ENCODE measurements at regions not wholly inside any gene's neighbourhood (a gene's known extent, or its start where the extent isn't known, plus 50 kb on each side); places are given as distances from the start of the nearest gene placed in this dataset.

GRCh38 chr19:34308381-34309367, 54.3 kb downstream of the GARRE1 start:
- H3K4me2 ChIP-seq, result no peak overlapping the region
- H3F3A ChIP-seq (replicated peaks; ENCODE audit: insufficient read depth), result peaks cover 7% of the 10 kb centered on the region
- H2AFZ ChIP-seq (ENCODE audit: low read depth), result no peak overlapping the region
- no peaks in the 10 kb centered on the region for H3K9me3 ChIP-seq
- no peak overlapping the region for H3K4me3 ChIP-seq (ENCODE audit: low read depth in 2 of 2, low read length in 1 of 2)
- ChIA-PET CTCF (no interaction called here), POLR2A (no interaction called here)
- no peak for TF ChIP-seq PBX3 (IDR thresholded peaks at IDR 0.05)
- no peak for TF ChIP-seq FOSL2 (IDR thresholded peaks at IDR 0.05; ENCODE audit: borderline replicate concordance, low read depth)
- TF ChIP-seq GABPA (IDR thresholded peaks at IDR 0.05; ENCODE audit: low read depth), result no peak
- TF ChIP-seq USF1 (IDR thresholded peaks at IDR 0.05; ENCODE audit: borderline replicate concordance, low read depth), result no peak
- no peak for TF ChIP-seq MEF2A (IDR thresholded peaks at IDR 0.05; ENCODE audit: borderline replicate concordance, low read depth)
- no peak for TF ChIP-seq RCOR1 (IDR thresholded peaks at IDR 0.05; ENCODE audit: low read length)
- no peak for TF ChIP-seq REST (IDR thresholded peaks at IDR 0.05; ENCODE audit: low read depth, low read length)
- TF ChIP-seq NFIC (IDR thresholded peaks at IDR 0.05; ENCODE audit: borderline replicate concordance), result no peak
- TF ChIP-seq MAX (IDR thresholded peaks at IDR 0.05; ENCODE audit: low read depth), result no peak
- no peak for TF ChIP-seq TEAD4 (IDR thresholded peaks at IDR 0.05; ENCODE audit: borderline replicate concordance, insufficient read depth)
- TF ChIP-seq IRF3 (IDR thresholded peaks at IDR 0.05; ENCODE audit: low read depth, low read length), result no peak
- TF ChIP-seq GATA2 (CRISPR knock-in tag; IDR thresholded peaks at IDR 0.05), result no peak
- TF ChIP-seq RXRA (IDR thresholded peaks at IDR 0.05; ENCODE audit: borderline replicate concordance, low read depth), result no peak
- TF ChIP-seq USF2 (IDR thresholded peaks at IDR 0.05; ENCODE audit: borderline replicate concordance, low read depth, low read length), result no peak
- TF ChIP-seq FOXM1 (IDR thresholded peaks at IDR 0.05; ENCODE audit: low read depth), result no peak
- TF ChIP-seq JUND (IDR thresholded peaks at IDR 0.05), result no peak
- TF ChIP-seq TCF12 (IDR thresholded peaks at IDR 0.05), result no peak
- TF ChIP-seq YY1 (IDR thresholded peaks at IDR 0.05; ENCODE audit: low read depth), result no peak
- no peaks in the 10 kb centered on the region for H3K27me3 ChIP-seq (ENCODE audit: insufficient read depth)
- DNase-seq, result no peak
- peaks cover 26% of the 10 kb centered on the region for H3K79me2 ChIP-seq (ENCODE audit: insufficient read depth)
- peaks cover 5 to 21% of the 10 kb centered on the region in 2 experiments; a peak in 3 of 4 replicates for H3K4me1 ChIP-seq (ENCODE audit: control insufficient read depth in 1 of 2, insufficient read depth in 2 of 2, low read depth in 1 of 2, low read length in 1 of 2)
- no peaks in the 10 kb centered on the region for H4K20me1 ChIP-seq (ENCODE audit: insufficient read depth)
- 89% methylated on average over 8 of the region's 8 CpGs for WGBS (ENCODE audit: low lambda C conversion rate)
- no peak overlapping the region for H3K9ac ChIP-seq
- peak overlapping the region in 1 of 2 experiments; percentile 44; a peak in 2 of 4 replicates for H3K27ac ChIP-seq (ENCODE audit: low read depth in 2 of 2, low read length in 1 of 2)
- peaks cover 2 to 14% of the 10 kb centered on the region in 2 experiments for H3K36me3 ChIP-seq (replicated peaks in 1 of 2; ENCODE audit: control insufficient read depth in 1 of 2, insufficient read depth in 2 of 2, low read length in 1 of 2)
- no peaks in the 10 kb centered on the region for H3K9me2 ChIP-seq

All from SK-N-SH (cell line).